Stimulated activated CD4-positive, alpha-beta T cell treated with anti-CD3 and anti-CD28 coated beads, Interleukin-2, amount 100 ng/mL, for 4 hours (primary cell): ENCODE measurements at regions not wholly inside any gene's neighbourhood (a gene's known extent, or its start where the extent isn't known, plus 50 kb on each side); places are given as distances from the start of the nearest gene placed in this dataset.

Experiments
- DNase-seq: peaks from one replicate; pipeline ENCODE4 v3.0.0-alpha.2; 2020; ENCODE audit warnings: low read depth

GRCh38 chr10:117868151-117868550 lies 178.6 kb downstream of the RAB11FIP2 start:
- no peak for DNase-seq

GRCh38 chr10:117875793-117876192 lies 170.9 kb downstream of the RAB11FIP2 start:
- no peak for DNase-seq

DNA sequence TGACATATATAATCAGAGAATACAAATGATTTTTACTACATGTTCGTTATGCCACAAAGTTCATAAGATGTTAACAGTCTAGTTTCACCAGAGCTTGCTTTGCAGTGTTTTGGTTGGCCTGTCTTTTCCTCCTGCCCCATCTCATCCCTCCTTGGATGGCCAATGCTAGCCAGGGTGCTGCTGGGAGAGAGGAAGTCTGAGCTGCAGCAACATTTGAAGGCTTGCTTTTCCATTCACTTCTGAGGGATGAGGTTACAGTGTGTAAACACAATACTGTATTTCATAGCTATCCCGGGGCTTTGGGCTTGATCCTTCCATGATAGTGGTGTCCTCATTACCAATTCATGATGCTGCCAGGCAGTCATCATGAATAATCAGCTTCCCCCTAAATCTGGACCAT lies 170.5 kb downstream of the RAB11FIP2 start:
- no peak for DNase-seq

- DNase-seq = no peak
Observed at GRCh38 chr10:117878626-117879025, 168.1 kb downstream of the RAB11FIP2 start.

GRCh38 chr10:117884093-117884492 lies 162.6 kb downstream of the RAB11FIP2 start:
- no peak for DNase-seq

GRCh38 chr10:117884592-117884991 lies 162.1 kb downstream of the RAB11FIP2 start:
- DNase-seq = no peak

- DNase-seq = no peak
Observed at GRCh38 chr10:117885206-117885829, 161.4 kb downstream of the RAB11FIP2 start.

- no peak for DNase-seq
Observed at GRCh38 chr10:117886766-117887165, 160.0 kb downstream of the RAB11FIP2 start.

GRCh38 chr10:117889664-117890063 lies 157.1 kb downstream of the RAB11FIP2 start:
- no peak for DNase-seq

- no peak for DNase-seq
Observed at GRCh38 chr10:117892681-117893220, 154.0 kb downstream of the RAB11FIP2 start.

GRCh38 chr10:117894339-117894738 lies 152.4 kb downstream of the RAB11FIP2 start:
- DNase-seq = no peak

GRCh38 chr10:117896517-117896916 lies 150.2 kb downstream of the RAB11FIP2 start:
- DNase-seq = no peak

GRCh38 chr10:117899181-117899683 lies 147.5 kb downstream of the RAB11FIP2 start:
- DNase-seq = no peak

DNA sequence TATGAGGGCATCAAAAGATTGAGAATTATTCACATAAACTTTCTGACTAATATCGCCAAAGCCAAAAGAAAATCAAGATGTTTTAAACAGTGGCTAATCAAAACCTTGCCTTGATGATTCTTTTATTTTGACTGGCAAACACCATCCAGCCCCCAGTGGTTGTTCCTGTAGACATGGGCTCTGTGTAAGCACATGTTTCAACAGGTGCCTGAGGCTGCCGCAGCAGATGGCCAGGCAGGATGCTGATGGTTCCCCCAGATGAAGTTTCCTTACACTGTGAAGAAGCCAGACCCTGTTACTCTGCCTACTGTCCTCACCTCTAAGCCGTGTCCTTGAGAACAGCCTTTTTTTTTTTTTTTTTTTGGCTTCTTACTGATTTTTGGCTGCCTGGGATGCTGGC lies 146.5 kb downstream of the RAB11FIP2 start:
- DNase-seq = no peak

- DNase-seq = no peak
Observed at GRCh38 chr10:117903854-117904253, 142.9 kb downstream of the RAB11FIP2 start.

DNA sequence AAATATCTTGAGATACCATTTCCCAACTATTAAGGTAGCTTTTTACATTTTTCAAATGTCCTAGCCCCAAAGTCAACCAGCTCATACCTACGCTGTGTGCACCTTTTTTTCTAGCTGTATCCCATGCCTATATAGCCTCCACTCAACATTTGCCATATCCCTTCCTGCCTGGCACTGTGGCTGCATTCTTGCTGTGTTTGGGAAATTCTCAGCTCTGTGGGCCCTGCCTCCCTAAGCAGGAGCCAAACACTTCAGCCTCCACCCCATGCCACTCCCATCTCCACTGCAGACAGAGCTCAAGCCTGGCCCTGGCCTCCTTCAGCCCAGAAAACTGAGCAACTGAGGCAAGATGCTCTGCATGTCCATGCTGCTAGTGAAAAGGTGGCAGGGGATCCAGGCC lies 141.3 kb downstream of the RAB11FIP2 start:
- DNase-seq = no peak

DNA sequence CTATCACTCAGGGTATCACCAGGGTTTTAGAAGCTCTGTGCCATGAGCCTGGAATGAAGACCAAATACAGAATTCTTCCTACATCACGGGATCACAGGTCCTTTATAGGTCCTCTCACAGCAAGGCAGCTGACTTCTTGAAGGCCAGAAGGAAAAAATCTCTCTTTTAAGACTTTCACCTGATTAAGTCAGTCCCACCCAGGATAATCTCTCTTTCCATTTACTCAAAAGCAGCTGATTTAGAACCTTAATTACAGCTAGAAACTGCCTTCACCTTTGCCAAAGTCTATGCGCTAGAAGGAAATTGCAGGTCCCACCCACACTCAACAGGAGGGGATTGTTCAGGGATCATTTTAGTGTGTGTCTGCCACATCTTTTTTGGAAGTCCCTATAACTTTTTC lies 135.1 kb downstream of the RAB11FIP2 start:
- no peak for DNase-seq

GRCh38 chr10:117914334-117914733 lies 132.4 kb downstream of the RAB11FIP2 start:
- no peak for DNase-seq

- DNase-seq = no peak
Observed at GRCh38 chr10:117920956-117921355, 125.8 kb downstream of the RAB11FIP2 start.

DNA sequence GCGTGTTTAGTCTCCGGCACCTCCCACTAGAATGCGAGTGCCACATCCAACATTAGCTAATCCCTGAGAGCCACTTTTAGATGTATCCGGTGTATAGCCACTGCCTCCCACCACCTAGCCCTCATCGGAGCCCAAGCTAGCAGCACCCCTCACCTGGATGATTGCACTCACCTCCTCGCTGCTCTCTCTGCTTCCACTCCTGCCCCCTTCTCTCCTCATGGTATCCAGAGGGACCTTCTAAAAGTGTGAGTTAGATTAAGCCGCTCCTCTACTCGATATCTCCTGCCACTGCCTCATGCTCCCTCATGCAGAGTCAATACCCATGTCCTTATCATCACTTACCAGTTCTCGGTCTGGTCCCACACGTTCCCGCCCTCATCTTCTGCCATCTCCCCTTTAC lies 125.3 kb downstream of the RAB11FIP2 start:
- no peak for DNase-seq

DNA sequence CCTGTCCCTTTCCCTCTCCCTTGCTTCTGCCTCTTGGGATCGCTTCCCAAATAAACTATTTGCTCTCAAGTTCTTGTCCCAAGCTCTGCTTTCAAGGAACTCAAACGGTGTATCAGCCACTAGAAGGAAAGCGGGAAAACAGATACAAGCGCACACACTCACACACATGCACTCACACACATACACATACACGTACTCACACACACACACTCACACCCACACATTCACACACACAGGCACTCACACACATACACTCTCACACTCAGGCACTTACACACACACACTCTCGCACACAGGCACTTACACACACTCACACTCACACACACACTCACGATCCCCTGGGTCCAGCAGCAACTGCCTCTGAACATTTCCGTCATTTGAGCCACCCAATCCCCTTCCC lies 121.9 kb downstream of the RAB11FIP2 start:
- DNase-seq = no peak

GRCh38 chr10:117925369-117925768 lies 121.4 kb downstream of the RAB11FIP2 start:
- no peak for DNase-seq

GRCh38 chr10:117926491-117926890 lies 120.2 kb downstream of the RAB11FIP2 start:
- no peak for DNase-seq

GRCh38 chr10:117927332-117927731 lies 119.4 kb downstream of the RAB11FIP2 start:
- no peak for DNase-seq
